ENCODE measurements at regions not wholly inside any gene's neighbourhood (a gene's known extent, or its start where the extent isn't known, plus 50 kb on each side); places are given as distances from the start of the nearest gene placed in this dataset.

- no peak for TF ChIP-seq CTCF (IDR thresholded peaks at IDR 0.05)
- no peak for TF ChIP-seq POLR2A (IDR thresholded peaks at IDR 0.05)
These were observed 137.6 kb downstream of the MIS18A start for GRCh38 chr21:32141318-32141633.
